ENCODE measurements at regions not wholly inside any gene's neighbourhood (a gene's known extent, or its start where the extent isn't known, plus 50 kb on each side); places are given as distances from the start of the nearest gene placed in this dataset.

DNA sequence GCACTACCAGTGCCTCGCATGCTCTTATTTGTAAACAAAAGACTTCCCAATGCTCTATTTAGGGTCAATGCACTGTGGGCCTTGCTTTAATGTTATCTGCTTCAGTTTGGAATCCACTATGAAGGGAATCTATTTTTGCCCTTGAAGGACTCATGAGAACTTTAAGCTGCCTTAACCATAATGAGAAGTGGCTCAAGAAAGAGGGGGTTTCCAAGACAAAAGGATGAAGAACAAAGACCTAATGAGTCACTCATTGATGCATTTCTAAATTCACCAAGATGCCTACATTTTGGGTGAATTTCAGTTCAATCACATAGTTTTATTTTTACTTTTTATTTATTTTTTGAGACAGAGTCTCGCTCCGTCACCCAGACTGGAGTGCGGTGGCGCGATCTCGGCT lies 228.2 kb downstream of the LY86 start:
- TF ChIP-seq ZFX (IDR thresholded peaks at IDR 0.05) (no peak), CTCF (conservative IDR thresholded peaks at IDR 0.05) (no peak)
- H3K27ac ChIP-seq = no peak overlapping the region

DNA sequence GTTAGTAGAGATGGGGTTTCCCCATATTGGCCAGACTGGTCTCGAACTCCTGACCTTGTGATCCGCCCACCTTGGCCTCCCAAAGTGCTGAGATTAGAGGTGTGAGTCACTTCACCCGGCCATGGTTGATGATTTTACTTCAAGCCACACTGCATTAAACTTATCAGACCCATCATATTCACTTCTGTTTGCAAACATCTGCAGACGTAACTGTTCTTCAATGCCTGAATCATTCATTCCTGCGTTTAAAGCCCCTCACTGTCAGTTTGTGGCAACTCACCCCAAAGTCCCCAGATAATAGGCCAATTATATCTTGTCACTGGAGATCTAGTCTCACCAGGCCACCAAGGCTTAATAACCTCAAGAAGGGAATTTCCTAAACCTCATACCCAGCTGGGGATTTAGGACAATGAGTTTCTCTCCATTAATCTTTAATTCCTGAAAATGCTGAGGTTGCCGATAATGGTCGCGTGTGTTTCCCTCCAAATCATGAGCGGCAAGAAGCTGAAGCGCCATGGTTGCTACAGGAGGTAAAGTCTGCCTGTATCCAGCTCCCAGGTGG lies 229.6 kb downstream of the LY86 start:
- no peak for TF ChIP-seq CTCF (conservative IDR thresholded peaks at IDR 0.05)
- TF ChIP-seq ZFX (IDR thresholded peaks at IDR 0.05) = no peak
- no peak overlapping the region for H3K27ac ChIP-seq

DNA sequence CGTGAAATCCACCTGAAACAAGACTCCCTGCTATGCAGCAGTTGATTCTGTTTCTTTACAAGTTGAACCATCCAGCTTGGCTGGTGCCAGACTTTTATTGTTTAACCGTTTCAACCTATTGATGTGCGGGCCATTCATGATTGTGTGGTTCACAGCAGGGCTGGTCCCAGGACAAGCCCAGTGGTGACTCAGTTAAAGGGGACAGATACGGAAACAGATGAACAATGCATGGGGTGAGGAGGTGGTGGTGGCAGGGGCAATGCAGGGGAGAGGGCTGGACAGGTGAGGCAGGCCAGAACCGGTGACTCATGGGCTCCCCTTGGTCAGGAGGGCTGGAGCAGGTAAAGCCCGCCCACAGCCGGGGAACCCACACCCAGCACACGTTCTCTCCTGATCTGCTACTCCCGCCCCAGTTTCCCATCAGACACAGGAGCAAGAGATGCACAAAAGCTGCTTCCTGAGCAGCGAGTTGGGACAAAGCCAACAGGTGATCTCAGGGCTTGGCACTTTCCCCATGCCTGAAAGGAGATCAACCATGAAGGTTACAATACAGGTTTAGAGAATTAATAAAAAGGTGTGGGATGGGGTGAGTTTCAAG lies 232.2 kb downstream of the LY86 start:
- peak overlapping the region; percentile 46 for H3K27ac ChIP-seq
- TF ChIP-seq ZFX (IDR thresholded peaks at IDR 0.05) (no peak), CTCF (conservative IDR thresholded peaks at IDR 0.05) (no peak)

DNA sequence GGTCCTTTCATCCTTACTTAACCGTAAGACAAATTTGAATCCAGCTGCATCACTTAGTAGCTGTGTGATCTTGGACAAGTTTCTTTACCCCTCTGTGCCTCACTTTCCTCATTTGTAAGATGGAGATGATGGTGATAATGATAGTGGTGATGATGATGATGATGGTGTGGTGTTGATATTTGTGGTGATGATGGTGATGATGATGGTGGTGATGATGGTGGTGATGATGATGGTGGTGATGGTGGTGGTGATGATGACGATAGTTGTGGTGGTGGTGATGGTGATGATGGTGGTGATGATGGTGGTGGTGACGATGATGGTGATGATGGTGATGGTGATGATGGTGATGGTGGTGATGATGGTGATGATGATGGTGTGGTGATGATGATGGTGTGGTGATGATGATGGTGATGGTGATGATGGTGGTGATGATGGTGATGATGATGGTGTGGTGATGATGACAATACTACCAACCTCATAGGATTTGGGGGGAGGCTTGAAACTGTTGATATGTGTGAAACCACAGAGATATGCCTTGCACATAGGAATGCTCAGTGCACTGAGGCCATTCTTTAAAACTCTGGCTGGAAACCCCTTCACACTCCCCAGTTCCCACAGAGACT lies 233.2 kb downstream of the LY86 start:
- TF ChIP-seq CTCF (conservative IDR thresholded peaks at IDR 0.05) = no peak
- no peak for TF ChIP-seq ZFX (IDR thresholded peaks at IDR 0.05)
- H3K27ac ChIP-seq = no peak overlapping the region; the same call in 1 of the 2 replicates

- no peak for TF ChIP-seq CTCF (conservative IDR thresholded peaks at IDR 0.05)
- no peak for TF ChIP-seq ZFX (IDR thresholded peaks at IDR 0.05)
- no peak overlapping the region for H3K27ac ChIP-seq
Measured at GRCh38 chr6:6823030-6823429, 234.5 kb downstream of the LY86 start.

DNA sequence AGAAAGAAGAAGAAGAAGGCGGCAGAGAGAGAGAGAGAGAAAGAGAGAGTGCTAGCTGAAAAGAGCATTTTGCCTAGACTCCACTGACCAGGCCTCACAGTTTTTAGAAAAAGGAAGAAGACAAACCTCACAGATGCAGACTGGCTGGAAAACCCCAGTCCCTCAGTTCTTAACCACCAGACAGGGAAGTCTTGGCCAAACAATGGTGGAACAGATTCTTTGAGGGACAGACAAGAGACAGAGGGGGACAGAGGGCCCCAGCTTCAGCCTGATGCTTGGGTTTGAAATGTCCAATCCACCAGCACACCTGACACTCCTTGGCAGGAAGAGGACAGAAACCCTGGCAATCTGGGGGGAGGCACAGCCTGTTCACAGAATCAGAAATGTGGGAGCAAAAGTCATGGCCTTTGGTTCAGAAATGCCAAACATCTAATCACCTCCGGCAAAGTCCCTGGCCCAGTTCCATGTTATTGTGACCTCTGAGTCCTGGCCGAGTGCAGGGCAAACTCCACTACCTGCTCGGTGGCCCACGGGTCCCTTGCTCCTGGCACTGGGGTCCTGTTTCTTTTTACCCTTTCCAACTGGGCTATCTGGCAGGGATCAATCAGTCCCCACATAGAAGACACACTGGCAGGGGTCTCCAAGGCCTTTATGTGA lies 235.2 kb downstream of the LY86 start:
- no peak overlapping the region for H3K27ac ChIP-seq
- no peak for TF ChIP-seq CTCF (conservative IDR thresholded peaks at IDR 0.05)
- TF ChIP-seq ZFX (IDR thresholded peaks at IDR 0.05) = no peak

- H3K27ac ChIP-seq = no peak overlapping the region
- TF ChIP-seq ZFX (IDR thresholded peaks at IDR 0.05) (no peak), CTCF (conservative IDR thresholded peaks at IDR 0.05) (no peak)
Measured at GRCh38 chr6:6824381-6824780, 235.9 kb downstream of the LY86 start.
